ENCODE measurements at regions not wholly inside any gene's neighbourhood (a gene's known extent, or its start where the extent isn't known, plus 50 kb on each side); places are given as distances from the start of the nearest gene placed in this dataset.
A peak's percentile ranks its signal among the peaks of the same experiment; 100 is the strongest.

- no peak overlapping the region for H3K4me3 ChIP-seq (ENCODE audit: control insufficient read depth, low read depth, low read length)
- no peak for TF ChIP-seq CTCF (IDR thresholded peaks at IDR 0.05; ENCODE audit: control insufficient read depth, insufficient read depth, low read depth, low read length, missing control alignments)
- no peak for DNase-seq (ENCODE audit: low read depth)
These were observed 69.2 kb upstream of the GLI2 start for GRCh38 chr2:120666433-120666832.

- DNase-seq (ENCODE audit: low read depth) = no peak
- TF ChIP-seq CTCF (IDR thresholded peaks at IDR 0.05; ENCODE audit: control insufficient read depth, insufficient read depth, low read depth, low read length, missing control alignments) = no peak
- no peak overlapping the region for H3K4me3 ChIP-seq (ENCODE audit: control insufficient read depth, low read depth, low read length)
These were observed 67.7 kb upstream of the GLI2 start for GRCh38 chr2:120667981-120668380.

GRCh38 chr2:120669121-120669952, 66.3 kb upstream of the GLI2 start:
- no peak overlapping the region for H3K4me3 ChIP-seq (ENCODE audit: control insufficient read depth, low read depth, low read length)
- peak; percentile 33 for TF ChIP-seq CTCF (IDR thresholded peaks at IDR 0.05; ENCODE audit: control insufficient read depth, insufficient read depth, low read depth, low read length, missing control alignments)
- DNase-seq (ENCODE audit: low read depth) = no peak

GRCh38 chr2:120669971-120670370, 65.7 kb upstream of the GLI2 start:
- no peak overlapping the region for H3K4me3 ChIP-seq (ENCODE audit: control insufficient read depth, low read depth, low read length)
- no peak for TF ChIP-seq CTCF (IDR thresholded peaks at IDR 0.05; ENCODE audit: control insufficient read depth, insufficient read depth, low read depth, low read length, missing control alignments)
- DNase-seq (ENCODE audit: low read depth) = no peak

- no peak for TF ChIP-seq CTCF (IDR thresholded peaks at IDR 0.05; ENCODE audit: control insufficient read depth, insufficient read depth, low read depth, low read length, missing control alignments)
- no peak overlapping the region for H3K4me3 ChIP-seq (ENCODE audit: control insufficient read depth, low read depth, low read length)
- no peak for DNase-seq (ENCODE audit: low read depth)
These were observed 65.3 kb upstream of the GLI2 start for GRCh38 chr2:120670371-120670770.

- no peak overlapping the region for H3K4me3 ChIP-seq (ENCODE audit: control insufficient read depth, low read depth, low read length)
- no peak for DNase-seq (ENCODE audit: low read depth)
- TF ChIP-seq CTCF (IDR thresholded peaks at IDR 0.05; ENCODE audit: control insufficient read depth, insufficient read depth, low read depth, low read length, missing control alignments) = no peak
These were observed 64.7 kb upstream of the GLI2 start for GRCh38 chr2:120670771-120671480.

Data from AG09309 (cell line).